ENCODE measurements at regions not wholly inside any gene's neighbourhood (a gene's known extent, or its start where the extent isn't known, plus 50 kb on each side); places are given as distances from the start of the nearest gene placed in this dataset.

GRCh38 chr18:10135302-10135926 lies 221.6 kb downstream of the VAPA start:
- Mint-ChIP-seq H3K27me3 (peaks cover 30% of the 10 kb centered on the region), H3K4me3 (no peak overlapping the region), H3K27ac (no peak overlapping the region), H3K36me3 (ENCODE audit: low read depth) (no peaks in the 10 kb centered on the region), H3K4me1 (no peaks in the 10 kb centered on the region), H3K9me3 (no peaks in the 10 kb centered on the region)
- ATAC-seq (replicated peaks), result peak; percentile 16

GRCh38 chr18:10138719-10139118 lies 224.9 kb downstream of the VAPA start:
- no peak for ATAC-seq (replicated peaks)
- Mint-ChIP-seq H3K4me1 (no peaks in the 10 kb centered on the region), H3K9me3 (no peaks in the 10 kb centered on the region)

GRCh38 chr18:10139783-10140410 lies 226.1 kb downstream of the VAPA start:
- Mint-ChIP-seq H3K27me3 (peaks cover 17% of the 10 kb centered on the region), H3K4me3 (no peak overlapping the region), H3K4me1 (no peaks in the 10 kb centered on the region), H3K36me3 (ENCODE audit: low read depth) (no peaks in the 10 kb centered on the region), H3K27ac (no peak overlapping the region), H3K9me3 (no peaks in the 10 kb centered on the region)
- no peak for ATAC-seq (replicated peaks)

More at GRCh38 chr18:10138719-10139118, 224.9 kb downstream of the VAPA start:
- H3K36me3 Mint-ChIP-seq (ENCODE audit: low read depth), result no peaks in the 10 kb centered on the region
- no peak overlapping the region for H3K4me3 Mint-ChIP-seq
- H3K27me3 Mint-ChIP-seq, result peaks cover 17% of the 10 kb centered on the region
- H3K27ac Mint-ChIP-seq, result no peak overlapping the region

DNA sequence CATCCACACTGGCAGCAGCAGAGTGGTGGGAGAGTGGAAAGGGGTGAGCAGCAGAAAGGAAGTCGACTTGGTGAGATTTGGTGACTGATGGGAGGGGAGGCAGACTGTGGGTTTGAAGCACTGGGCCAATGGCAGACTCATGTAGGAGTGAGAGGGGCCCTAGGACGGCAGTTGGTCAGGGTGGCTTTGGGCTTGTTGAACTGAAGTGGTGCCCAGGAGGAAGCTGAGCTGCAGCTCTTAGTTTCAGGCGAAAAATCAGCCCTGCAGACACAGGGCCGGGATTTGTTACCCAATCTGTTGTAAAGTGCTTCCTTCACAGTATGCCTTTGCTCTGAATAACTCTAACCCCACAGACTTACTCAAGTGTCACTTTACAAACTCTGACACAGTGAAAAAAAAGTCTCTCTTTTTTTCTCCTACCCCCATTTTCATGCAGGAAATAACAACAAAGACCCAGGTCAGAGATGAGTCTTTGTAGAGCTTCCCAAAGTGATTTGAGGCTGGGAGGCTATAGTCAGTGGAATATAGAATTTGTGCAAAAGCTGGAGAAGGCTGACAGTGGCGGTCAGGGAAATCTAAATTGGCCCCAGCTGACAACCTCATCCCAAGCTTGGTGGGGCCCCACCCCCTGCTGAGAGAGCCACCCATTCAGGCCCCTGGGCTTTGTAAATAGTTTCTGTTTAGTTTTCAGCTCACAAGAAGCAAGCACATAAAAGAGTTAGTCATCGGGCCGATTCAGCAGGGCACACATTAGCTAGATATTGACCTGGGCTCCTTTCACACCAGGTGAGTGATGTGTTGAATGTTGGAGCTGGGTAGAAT lies 226.9 kb downstream of the VAPA start:
- no peak for ATAC-seq (replicated peaks)
- Mint-ChIP-seq H3K4me3 (no peak overlapping the region), H3K27ac (no peak overlapping the region), H3K9me3 (no peaks in the 10 kb centered on the region), H3K4me1 (no peaks in the 10 kb centered on the region), H3K36me3 (ENCODE audit: low read depth) (no peaks in the 10 kb centered on the region), H3K27me3 (peaks cover 17% of the 10 kb centered on the region)

- no peak overlapping the region for H3K27ac Mint-ChIP-seq
- no peak for ATAC-seq (replicated peaks)
- peaks cover 17% of the 10 kb centered on the region for H3K27me3 Mint-ChIP-seq
- no peak overlapping the region for H3K4me3 Mint-ChIP-seq
- no peaks in the 10 kb centered on the region for H3K4me1 Mint-ChIP-seq
- no peaks in the 10 kb centered on the region for H3K9me3 Mint-ChIP-seq
- H3K36me3 Mint-ChIP-seq (ENCODE audit: low read depth), result no peaks in the 10 kb centered on the region
These were observed 227.7 kb downstream of the VAPA start for GRCh38 chr18:10141559-10141958.

DNA sequence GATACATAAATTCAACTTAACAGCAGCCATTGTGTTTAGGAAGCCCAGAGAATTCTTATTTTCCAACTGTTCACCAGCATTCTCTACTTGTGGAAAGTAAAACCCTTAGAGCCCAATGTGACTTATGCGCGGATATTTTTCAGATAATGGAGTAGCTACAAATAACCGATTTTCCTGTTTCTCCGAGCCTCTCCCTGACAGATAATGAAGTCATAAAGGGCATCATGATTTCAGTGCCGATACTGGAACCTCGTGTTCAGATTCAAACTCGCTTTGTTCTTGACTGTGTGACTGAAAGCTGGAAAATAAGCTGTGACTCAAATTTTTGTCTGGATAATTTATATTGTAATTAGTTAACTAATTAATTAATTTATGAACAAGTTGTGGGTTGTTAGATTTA lies 228.2 kb downstream of the VAPA start:
- H3K9me3 Mint-ChIP-seq, result no peaks in the 10 kb centered on the region
- ATAC-seq (replicated peaks), result no peak

GRCh38 chr18:10142496-10143160 lies 228.8 kb downstream of the VAPA start:
- Mint-ChIP-seq H3K27ac (no peak overlapping the region), H3K9me3 (no peaks in the 10 kb centered on the region)
- no peak for ATAC-seq (replicated peaks)

More for the DNA sequence above, 228.2 kb downstream of the VAPA start:
- no peak overlapping the region for H3K4me3 Mint-ChIP-seq
- H3K27ac Mint-ChIP-seq, result no peak overlapping the region
- no peaks in the 10 kb centered on the region for H3K36me3 Mint-ChIP-seq (ENCODE audit: low read depth)
- H3K4me1 Mint-ChIP-seq, result no peaks in the 10 kb centered on the region
- H3K27me3 Mint-ChIP-seq, result peaks cover 17% of the 10 kb centered on the region

DNA sequence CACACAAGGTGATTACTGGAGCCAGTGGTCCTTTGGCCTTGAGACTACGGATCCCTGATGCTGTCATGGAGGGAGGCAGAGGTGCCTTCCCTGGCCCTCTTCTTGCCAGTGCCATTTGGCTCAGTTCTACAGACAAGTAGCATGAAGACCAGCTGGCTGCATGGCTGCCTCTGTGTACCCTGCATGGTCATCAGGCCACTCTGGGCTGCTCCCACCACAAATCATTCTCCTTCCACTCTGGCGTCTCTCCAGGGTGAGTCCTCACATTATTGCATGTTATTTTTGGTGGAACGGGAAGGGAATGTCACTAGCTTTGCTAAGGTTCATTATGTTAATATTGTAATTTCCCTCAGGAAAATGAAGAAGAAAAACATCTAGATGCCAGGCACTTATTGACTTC lies 229.8 kb downstream of the VAPA start:
- H3K27ac Mint-ChIP-seq, result no peak overlapping the region
- no peaks in the 10 kb centered on the region for H3K9me3 Mint-ChIP-seq
- no peak overlapping the region for H3K4me3 Mint-ChIP-seq
- no peaks in the 10 kb centered on the region for H3K4me1 Mint-ChIP-seq
- H3K36me3 Mint-ChIP-seq (ENCODE audit: low read depth), result no peaks in the 10 kb centered on the region
- peaks cover 11% of the 10 kb centered on the region for H3K27me3 Mint-ChIP-seq
- ATAC-seq (replicated peaks), result no peak

More at GRCh38 chr18:10142496-10143160, 228.8 kb downstream of the VAPA start:
- H3K4me1 Mint-ChIP-seq, result no peaks in the 10 kb centered on the region
- peaks cover 14% of the 10 kb centered on the region for H3K27me3 Mint-ChIP-seq
- no peak overlapping the region for H3K4me3 Mint-ChIP-seq
- H3K36me3 Mint-ChIP-seq (ENCODE audit: low read depth), result no peaks in the 10 kb centered on the region

GRCh38 chr18:10145546-10145945 lies 231.7 kb downstream of the VAPA start:
- Mint-ChIP-seq H3K4me3 (no peak overlapping the region), H3K27ac (no peak overlapping the region), H3K4me1 (no peaks in the 10 kb centered on the region), H3K36me3 (ENCODE audit: low read depth) (no peaks in the 10 kb centered on the region), H3K27me3 (peaks cover 4% of the 10 kb centered on the region), H3K9me3 (no peaks in the 10 kb centered on the region)
- no peak for ATAC-seq (replicated peaks)

DNA sequence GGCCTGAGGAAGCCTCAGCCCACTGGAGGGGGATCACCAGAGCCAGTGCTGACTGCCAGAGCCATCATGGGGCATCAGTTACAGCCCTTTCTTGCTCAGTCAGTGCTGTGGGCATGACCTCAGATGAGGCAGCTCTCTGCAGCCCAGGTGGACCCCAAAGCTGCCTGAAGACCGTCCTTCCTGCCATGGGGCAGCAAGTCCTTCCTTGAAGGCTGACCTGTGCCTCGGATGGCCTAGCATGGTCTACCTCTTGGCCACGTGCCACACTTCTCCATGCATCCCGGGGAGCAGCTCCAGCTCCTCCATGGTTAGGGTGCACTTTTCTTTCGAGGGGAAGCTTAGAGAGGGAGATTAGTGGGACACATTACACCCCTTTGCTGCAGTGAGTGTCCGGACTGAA lies 233.4 kb downstream of the VAPA start:
- Mint-ChIP-seq H3K9me3 (peaks cover 7% of the 10 kb centered on the region), H3K27me3 (peaks cover 4% of the 10 kb centered on the region), H3K36me3 (ENCODE audit: low read depth) (no peaks in the 10 kb centered on the region), H3K4me3 (no peak overlapping the region), H3K27ac (no peak overlapping the region), H3K4me1 (no peaks in the 10 kb centered on the region)
- no peak for ATAC-seq (replicated peaks)

- Mint-ChIP-seq H3K4me3 (no peak overlapping the region), H3K4me1 (no peaks in the 10 kb centered on the region), H3K9me3 (peaks cover 10% of the 10 kb centered on the region), H3K27me3 (peaks cover under 1% of the 10 kb centered on the region), H3K27ac (no peak overlapping the region), H3K36me3 (ENCODE audit: low read depth) (no peaks in the 10 kb centered on the region)
- ATAC-seq (replicated peaks), result no peak
These were observed 233.9 kb downstream of the VAPA start for GRCh38 chr18:10147752-10148151.

- H3K27ac Mint-ChIP-seq, result no peak overlapping the region
- H3K27me3 Mint-ChIP-seq, result no peaks in the 10 kb centered on the region
- H3K9me3 Mint-ChIP-seq, result peaks cover 10% of the 10 kb centered on the region
- no peak overlapping the region for H3K4me3 Mint-ChIP-seq
- H3K4me1 Mint-ChIP-seq, result no peaks in the 10 kb centered on the region
- no peaks in the 10 kb centered on the region for H3K36me3 Mint-ChIP-seq (ENCODE audit: low read depth)
- no peak for ATAC-seq (replicated peaks)
These were observed 234.5 kb downstream of the VAPA start for GRCh38 chr18:10148189-10148929.

- Mint-ChIP-seq H3K27me3 (no peaks in the 10 kb centered on the region), H3K9me3 (peaks cover 10% of the 10 kb centered on the region), H3K4me1 (no peaks in the 10 kb centered on the region), H3K36me3 (ENCODE audit: low read depth) (no peaks in the 10 kb centered on the region), H3K27ac (no peak overlapping the region), H3K4me3 (no peak overlapping the region)
- ATAC-seq (replicated peaks), result no peak
These were observed 236.1 kb downstream of the VAPA start for GRCh38 chr18:10149768-10150556.
